HepG2 (cell line): ENCODE measurements at regions not wholly inside any gene's neighbourhood (a gene's known extent, or its start where the extent isn't known, plus 50 kb on each side); places are given as distances from the start of the nearest gene placed in this dataset.

Experiments
- KMT2B ChIP-seq: IDR thresholded peaks from 2 replicates; pipeline ENCODE4 v1.6.1; 2016; ENCODE audit warnings: missing genetic modification reagents, missing compliant biosample characterization
- RNF2 ChIP-seq: fragments of 450-650 bp; conservative IDR thresholded peaks from 2 replicates; pipeline ENCODE4 v1.6.1; 2016; ENCODE audit warnings: low read depth
- ZFX ChIP-seq: sonication (generic); formaldehyde crosslinking; IDR thresholded peaks from 2 replicates; pipeline ENCODE4 v1.4.0; 2020; ENCODE audit warnings: mild to moderate bottlenecking, low read depth, missing genetic modification reagents, moderate library complexity
- ZNF343 ChIP-seq: sonication (generic); formaldehyde crosslinking; IDR thresholded peaks from 2 replicates; pipeline ENCODE4 v1.4.0; 2020; ENCODE audit warnings: mild to moderate bottlenecking, missing genetic modification reagents
- ZNF615 ChIP-seq: sonication (generic); formaldehyde crosslinking; IDR thresholded peaks from 2 replicates; pipeline ENCODE4 v1.5.0; 2020; ENCODE audit warnings: mild to moderate bottlenecking, missing genetic modification reagents, borderline replicate concordance
- ZNF7 ChIP-seq: IDR thresholded peaks from 2 replicates; pipeline ENCODE4 v1.6.1; 2016; ENCODE audit warnings: missing biosample characterization, missing genetic modification reagents
- TF ChIP-seq, protein P1 (sequence below): sonication (generic); formaldehyde crosslinking; IDR thresholded peaks from 2 replicates; pipeline ENCODE4 v1.4.0; 2020; ENCODE audit warnings: missing genetic modification reagents
- TF ChIP-seq, protein P2 (sequence below): sonication (generic); formaldehyde crosslinking; IDR thresholded peaks from 2 replicates; pipeline ENCODE4 v1.8.1; 2023; ENCODE audit warnings: mild to moderate bottlenecking, missing genetic modification reagents
- TF ChIP-seq, protein P3 (sequence below): IDR thresholded peaks from 2 replicates; pipeline ENCODE4 v1.6.1; 2016; ENCODE audit warnings: low read depth, control low read depth
- TF ChIP-seq, protein P4 (sequence below): IDR thresholded peaks from 2 replicates; pipeline ENCODE4 v1.6.1; 2016; ENCODE audit warnings: low read depth, missing genetic modification reagents, missing compliant biosample characterization
- TF ChIP-seq, protein P5 (sequence below): sonication (generic); formaldehyde crosslinking; IDR thresholded peaks from 2 replicates; pipeline ENCODE4 v1.5.1; 2020; ENCODE audit warnings: missing genetic modification reagents, mild to moderate bottlenecking, borderline replicate concordance

DNA sequence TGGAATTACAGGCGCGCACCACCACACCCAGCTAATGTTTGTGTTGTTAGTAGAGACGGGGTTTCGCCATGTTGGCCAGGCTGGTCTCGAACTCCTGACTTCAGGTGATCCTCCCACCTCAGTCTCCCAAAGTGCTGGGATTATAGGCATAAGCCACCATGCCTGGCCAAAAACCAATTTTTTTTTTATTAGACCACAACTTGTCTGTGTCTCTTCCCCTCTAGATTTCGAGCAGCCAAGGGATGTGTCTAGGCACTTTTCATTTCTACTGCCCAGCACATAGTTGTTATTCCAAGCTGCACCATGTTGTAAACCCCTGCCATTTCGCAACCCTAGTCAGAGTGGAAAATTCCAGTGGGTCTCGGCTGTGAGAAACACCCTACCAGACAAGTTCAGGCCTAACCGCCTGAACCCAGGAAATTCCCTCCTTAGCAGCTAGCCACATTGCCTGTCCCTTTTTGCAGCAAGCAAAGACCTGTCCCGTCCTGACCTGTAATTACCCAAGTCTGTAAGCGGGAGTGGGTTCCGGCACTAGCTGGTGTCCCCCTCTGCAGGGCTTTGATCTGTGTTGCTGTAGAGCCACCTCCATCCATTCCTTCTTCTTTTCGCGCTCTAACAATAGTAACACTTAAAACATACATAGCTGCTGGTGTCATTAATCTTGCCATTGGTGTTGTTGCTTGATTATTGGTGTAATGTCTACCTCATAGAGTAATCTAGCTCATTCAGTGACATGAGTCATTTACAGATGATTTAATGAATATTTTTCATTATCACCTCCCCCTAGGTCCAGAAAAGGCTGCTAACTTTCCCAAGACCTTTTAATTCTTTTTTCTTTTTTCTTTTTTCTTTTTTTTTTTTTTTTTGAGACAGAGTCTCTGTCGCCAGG is 77.3 kb upstream of the ATF7IP2 start (continued):
- TF ChIP-seq KMT2B, result no peak
- TF ChIP-seq, protein P1, sequence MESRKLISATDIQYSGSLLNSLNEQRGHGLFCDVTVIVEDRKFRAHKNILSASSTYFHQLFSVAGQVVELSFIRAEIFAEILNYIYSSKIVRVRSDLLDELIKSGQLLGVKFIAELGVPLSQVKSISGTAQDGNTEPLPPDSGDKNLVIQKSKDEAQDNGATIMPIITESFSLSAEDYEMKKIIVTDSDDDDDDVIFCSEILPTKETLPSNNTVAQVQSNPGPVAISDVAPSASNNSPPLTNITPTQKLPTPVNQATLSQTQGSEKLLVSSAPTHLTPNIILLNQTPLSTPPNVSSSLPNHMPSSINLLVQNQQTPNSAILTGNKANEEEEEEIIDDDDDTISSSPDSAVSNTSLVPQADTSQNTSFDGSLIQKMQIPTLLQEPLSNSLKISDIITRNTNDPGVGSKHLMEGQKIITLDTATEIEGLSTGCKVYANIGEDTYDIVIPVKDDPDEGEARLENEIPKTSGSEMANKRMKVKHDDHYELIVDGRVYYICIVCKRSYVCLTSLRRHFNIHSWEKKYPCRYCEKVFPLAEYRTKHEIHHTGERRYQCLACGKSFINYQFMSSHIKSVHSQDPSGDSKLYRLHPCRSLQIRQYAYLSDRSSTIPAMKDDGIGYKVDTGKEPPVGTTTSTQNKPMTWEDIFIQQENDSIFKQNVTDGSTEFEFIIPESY (CRISPR knock-in tag), result peak; percentile 93
- 0 out of 2 replicates have a peak, but pooled peaks have one; percentile 74 for TF ChIP-seq ZNF343 (CRISPR knock-in tag)
- TF ChIP-seq, protein P2, sequence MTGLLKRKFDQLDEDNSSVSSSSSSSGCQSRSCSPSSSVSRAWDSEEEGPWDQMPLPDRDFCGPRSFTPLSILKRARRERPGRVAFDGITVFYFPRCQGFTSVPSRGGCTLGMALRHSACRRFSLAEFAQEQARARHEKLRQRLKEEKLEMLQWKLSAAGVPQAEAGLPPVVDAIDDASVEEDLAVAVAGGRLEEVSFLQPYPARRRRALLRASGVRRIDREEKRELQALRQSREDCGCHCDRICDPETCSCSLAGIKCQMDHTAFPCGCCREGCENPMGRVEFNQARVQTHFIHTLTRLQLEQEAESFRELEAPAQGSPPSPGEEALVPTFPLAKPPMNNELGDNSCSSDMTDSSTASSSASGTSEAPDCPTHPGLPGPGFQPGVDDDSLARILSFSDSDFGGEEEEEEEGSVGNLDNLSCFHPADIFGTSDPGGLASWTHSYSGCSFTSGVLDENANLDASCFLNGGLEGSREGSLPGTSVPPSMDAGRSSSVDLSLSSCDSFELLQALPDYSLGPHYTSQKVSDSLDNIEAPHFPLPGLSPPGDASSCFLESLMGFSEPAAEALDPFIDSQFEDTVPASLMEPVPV (CRISPR knock-in tag), result no peak
- TF ChIP-seq, protein P3, sequence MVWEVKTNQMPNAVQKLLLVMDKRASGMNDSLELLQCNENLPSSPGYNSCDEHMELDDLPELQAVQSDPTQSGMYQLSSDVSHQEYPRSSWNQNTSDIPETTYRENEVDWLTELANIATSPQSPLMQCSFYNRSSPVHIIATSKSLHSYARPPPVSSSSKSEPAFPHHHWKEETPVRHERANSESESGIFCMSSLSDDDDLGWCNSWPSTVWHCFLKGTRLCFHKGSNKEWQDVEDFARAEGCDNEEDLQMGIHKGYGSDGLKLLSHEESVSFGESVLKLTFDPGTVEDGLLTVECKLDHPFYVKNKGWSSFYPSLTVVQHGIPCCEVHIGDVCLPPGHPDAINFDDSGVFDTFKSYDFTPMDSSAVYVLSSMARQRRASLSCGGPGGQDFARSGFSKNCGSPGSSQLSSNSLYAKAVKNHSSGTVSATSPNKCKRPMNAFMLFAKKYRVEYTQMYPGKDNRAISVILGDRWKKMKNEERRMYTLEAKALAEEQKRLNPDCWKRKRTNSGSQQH (CRISPR knock-in tag), result no peak
- peak; percentile 70 for TF ChIP-seq ZFX (CRISPR knock-in tag)
- TF ChIP-seq, protein P4, sequence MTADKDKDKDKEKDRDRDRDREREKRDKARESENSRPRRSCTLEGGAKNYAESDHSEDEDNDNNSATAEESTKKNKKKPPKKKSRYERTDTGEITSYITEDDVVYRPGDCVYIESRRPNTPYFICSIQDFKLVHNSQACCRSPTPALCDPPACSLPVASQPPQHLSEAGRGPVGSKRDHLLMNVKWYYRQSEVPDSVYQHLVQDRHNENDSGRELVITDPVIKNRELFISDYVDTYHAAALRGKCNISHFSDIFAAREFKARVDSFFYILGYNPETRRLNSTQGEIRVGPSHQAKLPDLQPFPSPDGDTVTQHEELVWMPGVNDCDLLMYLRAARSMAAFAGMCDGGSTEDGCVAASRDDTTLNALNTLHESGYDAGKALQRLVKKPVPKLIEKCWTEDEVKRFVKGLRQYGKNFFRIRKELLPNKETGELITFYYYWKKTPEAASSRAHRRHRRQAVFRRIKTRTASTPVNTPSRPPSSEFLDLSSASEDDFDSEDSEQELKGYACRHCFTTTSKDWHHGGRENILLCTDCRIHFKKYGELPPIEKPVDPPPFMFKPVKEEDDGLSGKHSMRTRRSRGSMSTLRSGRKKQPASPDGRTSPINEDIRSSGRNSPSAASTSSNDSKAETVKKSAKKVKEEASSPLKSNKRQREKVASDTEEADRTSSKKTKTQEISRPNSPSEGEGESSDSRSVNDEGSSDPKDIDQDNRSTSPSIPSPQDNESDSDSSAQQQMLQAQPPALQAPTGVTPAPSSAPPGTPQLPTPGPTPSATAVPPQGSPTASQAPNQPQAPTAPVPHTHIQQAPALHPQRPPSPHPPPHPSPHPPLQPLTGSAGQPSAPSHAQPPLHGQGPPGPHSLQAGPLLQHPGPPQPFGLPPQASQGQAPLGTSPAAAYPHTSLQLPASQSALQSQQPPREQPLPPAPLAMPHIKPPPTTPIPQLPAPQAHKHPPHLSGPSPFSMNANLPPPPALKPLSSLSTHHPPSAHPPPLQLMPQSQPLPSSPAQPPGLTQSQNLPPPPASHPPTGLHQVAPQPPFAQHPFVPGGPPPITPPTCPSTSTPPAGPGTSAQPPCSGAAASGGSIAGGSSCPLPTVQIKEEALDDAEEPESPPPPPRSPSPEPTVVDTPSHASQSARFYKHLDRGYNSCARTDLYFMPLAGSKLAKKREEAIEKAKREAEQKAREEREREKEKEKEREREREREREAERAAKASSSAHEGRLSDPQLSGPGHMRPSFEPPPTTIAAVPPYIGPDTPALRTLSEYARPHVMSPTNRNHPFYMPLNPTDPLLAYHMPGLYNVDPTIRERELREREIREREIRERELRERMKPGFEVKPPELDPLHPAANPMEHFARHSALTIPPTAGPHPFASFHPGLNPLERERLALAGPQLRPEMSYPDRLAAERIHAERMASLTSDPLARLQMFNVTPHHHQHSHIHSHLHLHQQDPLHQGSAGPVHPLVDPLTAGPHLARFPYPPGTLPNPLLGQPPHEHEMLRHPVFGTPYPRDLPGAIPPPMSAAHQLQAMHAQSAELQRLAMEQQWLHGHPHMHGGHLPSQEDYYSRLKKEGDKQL (CRISPR knock-in tag), result no peak
- no peak for TF ChIP-seq ZNF615 (CRISPR knock-in tag)
- TF ChIP-seq RNF2, result no peak
- TF ChIP-seq, protein P5, sequence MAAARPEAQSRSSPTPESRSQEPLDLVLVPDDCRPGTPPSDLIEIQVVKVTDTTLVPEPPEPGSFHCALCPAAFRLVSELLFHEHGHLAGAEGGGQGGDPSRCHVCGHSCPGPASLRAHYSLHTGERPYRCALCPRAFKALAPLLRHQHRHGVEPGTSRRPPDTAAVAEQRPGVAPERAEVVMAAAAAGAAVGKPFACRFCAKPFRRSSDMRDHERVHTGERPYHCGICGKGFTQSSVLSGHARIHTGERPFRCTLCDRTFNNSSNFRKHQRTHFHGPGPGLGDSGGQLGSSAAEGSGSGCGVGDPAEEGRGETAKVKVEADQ, result no peak
- no peak; the same call in 1 of the 2 replicates for TF ChIP-seq ZNF7 (CRISPR knock-in tag)
